Kidney glomerular epithelial cell (primary cell): ENCODE measurements at regions not wholly inside any gene's neighbourhood (a gene's known extent, or its start where the extent isn't known, plus 50 kb on each side); places are given as distances from the start of the nearest gene placed in this dataset.

Experiments
- DNase-seq: peaks from one replicate; lab custom pipeline; 2025; lab: John Stamatoyannopoulos, UW

GRCh38 chr3:135800071-135800549 lies 165.4 kb upstream of the PPP2R3A start:
- DNase-seq: no peak

GRCh38 chr3:135801018-135801417 lies 164.5 kb upstream of the PPP2R3A start:
- no peak for DNase-seq

- DNase-seq: no peak
Observed at GRCh38 chr3:135802171-135802570, 163.4 kb upstream of the PPP2R3A start.

- no peak for DNase-seq
Observed at GRCh38 chr3:135803028-135803692, 162.4 kb upstream of the PPP2R3A start.

GRCh38 chr3:135805752-135806151 lies 159.8 kb upstream of the PPP2R3A start:
- DNase-seq: no peak

- no peak for DNase-seq
Observed at GRCh38 chr3:135806317-135806716, 159.2 kb upstream of the PPP2R3A start.

GRCh38 chr3:135807879-135808278 lies 157.6 kb upstream of the PPP2R3A start:
- no peak for DNase-seq

GRCh38 chr3:135809021-135809634 lies 156.4 kb upstream of the PPP2R3A start:
- DNase-seq: no peak

GRCh38 chr3:135811651-135812050 lies 153.9 kb upstream of the PPP2R3A start:
- no peak for DNase-seq

- no peak for DNase-seq
Observed at GRCh38 chr3:135812057-135812456, 153.5 kb upstream of the PPP2R3A start.

- no peak for DNase-seq
Observed at GRCh38 chr3:135834465-135834864, 131.1 kb upstream of the PPP2R3A start.

GRCh38 chr3:135837977-135838631 lies 127.4 kb upstream of the PPP2R3A start:
- DNase-seq: no peak

- no peak for DNase-seq
Observed at GRCh38 chr3:135840436-135840835, 125.1 kb upstream of the PPP2R3A start.

GRCh38 chr3:135844386-135844785 lies 121.1 kb upstream of the PPP2R3A start:
- no peak for DNase-seq

- DNase-seq: no peak
Observed at GRCh38 chr3:135848051-135848450, 117.5 kb upstream of the PPP2R3A start.

- DNase-seq: no peak
Observed at GRCh38 chr3:135849827-135850226, 115.7 kb upstream of the PPP2R3A start.

GRCh38 chr3:135851201-135852081 lies 114.1 kb upstream of the PPP2R3A start:
- DNase-seq: no peak

- no peak for DNase-seq
Observed at GRCh38 chr3:135853981-135854380, 111.5 kb upstream of the PPP2R3A start.

GRCh38 chr3:135860761-135861160 lies 104.8 kb upstream of the PPP2R3A start:
- DNase-seq: no peak

- DNase-seq: no peak
Observed at GRCh38 chr3:135862361-135862760, 103.2 kb upstream of the PPP2R3A start.

GRCh38 chr3:135864060-135864459 lies 101.5 kb upstream of the PPP2R3A start:
- no peak for DNase-seq

GRCh38 chr3:135865085-135865484 lies 100.4 kb upstream of the PPP2R3A start:
- DNase-seq: no peak
